Bronchial epithelial cell (primary cell): ENCODE measurements at regions not wholly inside any gene's neighbourhood (a gene's known extent, or its start where the extent isn't known, plus 50 kb on each side); places are given as distances from the start of the nearest gene placed in this dataset.
"Not testable (repeated sequence)": the region's sequence is repeated elsewhere in the genome, so short reads cannot be mapped to it uniquely, and the experiment has no call there.

Experiments
- DNase-seq: peaks from one replicate; pipeline ENCODE4 v3.0.0-alpha.2; 2010; ENCODE audit warnings: low read depth
- FAIRE-seq: peaks from 2 replicates; lab custom pipeline; 2011; peaks lifted over from hg19 to GRCh38; lab: Jason Lieb, UNC
- H3K27me3 ChIP-seq: 2 replicates; pipeline ENCODE4 v1.5.1; 2011; ENCODE audit warnings: low read length; ENCODE audit not compliant: control insufficient read depth, insufficient read depth
- H3K36me3 ChIP-seq: 2 replicates; pipeline ENCODE4 v1.5.1; 2011; ENCODE audit warnings: low read length; ENCODE audit not compliant: control insufficient read depth, insufficient read depth
- H3K4me3 ChIP-seq: 2 replicates; pipeline ENCODE4 v1.5.1; 2011; ENCODE audit warnings: mild to moderate bottlenecking, low read depth, low read length, control low read depth

DNA sequence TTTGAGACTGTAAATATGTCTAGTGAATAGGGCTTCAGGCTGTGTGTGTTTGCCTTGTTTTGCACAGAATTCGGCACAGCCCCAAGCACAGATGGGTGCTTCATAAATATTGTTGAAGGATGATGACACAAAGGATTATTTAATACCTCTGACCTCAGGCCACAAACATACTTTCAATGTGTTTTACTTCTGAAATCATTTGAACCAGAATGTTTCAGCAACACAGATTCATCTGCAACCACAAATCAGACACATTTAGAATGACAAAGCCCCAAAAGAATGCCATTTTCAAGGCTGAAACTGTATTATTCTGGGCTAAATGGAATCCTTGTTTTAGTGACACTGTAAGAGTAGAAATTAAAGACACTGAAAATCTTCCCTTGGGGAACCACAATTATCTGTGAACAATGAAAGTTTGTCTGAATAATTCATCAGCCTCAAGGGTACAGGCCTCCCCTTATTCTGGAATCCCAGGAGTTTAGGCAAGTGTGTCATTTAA is 93.7 kb downstream of the FOXD4L6 start:
- H3K36me3 ChIP-seq, FAIRE-seq, H3K27me3 ChIP-seq, H3K4me3 ChIP-seq, DNase-seq: not testable (repeated sequence)

DNA sequence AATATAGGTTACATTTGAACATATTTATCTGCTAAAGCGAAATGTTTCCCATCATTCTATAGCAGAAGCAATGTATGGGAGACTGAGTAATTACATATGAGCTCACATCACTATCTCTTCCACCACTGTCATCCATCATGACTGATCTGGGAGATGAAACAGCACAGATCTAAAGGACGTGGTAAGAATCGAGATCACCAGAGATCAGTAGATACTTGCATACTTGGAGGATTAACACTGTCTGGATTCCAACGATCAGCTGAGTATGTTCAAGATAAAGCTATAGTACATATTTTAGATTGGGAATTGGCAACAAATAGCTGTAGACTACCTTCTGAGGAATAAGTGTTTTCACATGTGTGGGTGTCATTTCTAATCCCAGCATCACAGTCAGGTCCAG is 94.6 kb downstream of the FOXD4L6 start:
- not testable (repeated sequence) for H3K4me3 ChIP-seq, DNase-seq, H3K36me3 ChIP-seq, FAIRE-seq, H3K27me3 ChIP-seq

DNA sequence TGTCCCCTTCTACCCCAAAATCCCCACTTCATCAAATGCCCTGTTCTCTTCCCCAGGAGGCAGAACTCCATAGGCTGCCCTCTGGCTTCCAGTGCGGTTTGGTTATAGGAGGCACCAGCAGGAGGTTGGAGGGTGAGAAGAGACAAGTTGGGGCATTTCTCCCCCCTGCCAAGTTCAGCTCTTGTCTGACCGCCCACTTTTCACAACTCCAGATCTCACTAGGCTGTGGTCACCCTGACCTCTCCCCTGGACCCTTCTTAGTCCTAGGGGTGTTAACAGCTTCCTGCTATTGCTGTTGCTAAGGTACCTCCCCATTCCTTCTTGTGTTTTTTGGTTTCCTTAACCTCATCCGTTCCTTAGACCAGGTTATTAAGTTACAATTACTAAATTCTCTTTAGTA is 95.1 kb downstream of the FOXD4L6 start:
- DNase-seq, FAIRE-seq, H3K4me3 ChIP-seq, H3K27me3 ChIP-seq, H3K36me3 ChIP-seq: not testable (repeated sequence)

DNA sequence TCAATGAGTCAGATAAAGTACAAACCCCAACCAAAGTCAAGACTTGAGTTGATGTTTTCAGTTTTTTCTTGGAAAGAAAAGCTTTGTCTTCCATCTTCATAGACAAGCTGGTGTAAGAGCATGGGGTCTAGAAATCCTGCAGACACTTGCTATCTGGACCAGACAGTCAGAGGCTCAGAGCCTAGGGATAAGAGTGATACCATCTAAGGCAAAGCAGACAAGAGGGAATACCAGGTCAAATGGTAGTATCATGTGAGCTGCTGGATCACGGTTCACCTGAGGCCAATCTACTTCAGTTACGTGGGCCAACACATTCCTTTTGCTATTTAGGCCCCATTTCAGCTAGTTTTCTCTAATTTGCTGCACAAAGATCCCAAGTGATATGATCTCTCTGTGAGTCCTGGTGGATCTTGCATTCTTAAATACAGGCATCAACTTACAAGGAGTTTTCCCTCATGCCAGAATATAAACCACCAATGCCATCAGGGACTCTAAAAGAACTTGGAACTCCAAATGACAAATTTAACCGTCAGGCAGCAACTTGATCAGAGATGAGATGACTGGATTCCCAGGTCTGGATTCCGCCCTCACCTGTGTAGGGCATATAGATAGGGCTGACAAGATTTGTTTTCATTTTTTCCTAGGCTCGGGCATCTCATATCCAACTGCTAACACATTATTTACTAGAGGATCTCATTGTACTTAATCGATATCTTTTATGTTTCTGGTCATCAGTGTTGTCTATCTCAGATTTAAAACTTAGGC is 101.4 kb downstream of the FOXD4L6 start:
- H3K27me3 ChIP-seq, H3K36me3 ChIP-seq, FAIRE-seq, DNase-seq, H3K4me3 ChIP-seq: not testable (repeated sequence)

DNA sequence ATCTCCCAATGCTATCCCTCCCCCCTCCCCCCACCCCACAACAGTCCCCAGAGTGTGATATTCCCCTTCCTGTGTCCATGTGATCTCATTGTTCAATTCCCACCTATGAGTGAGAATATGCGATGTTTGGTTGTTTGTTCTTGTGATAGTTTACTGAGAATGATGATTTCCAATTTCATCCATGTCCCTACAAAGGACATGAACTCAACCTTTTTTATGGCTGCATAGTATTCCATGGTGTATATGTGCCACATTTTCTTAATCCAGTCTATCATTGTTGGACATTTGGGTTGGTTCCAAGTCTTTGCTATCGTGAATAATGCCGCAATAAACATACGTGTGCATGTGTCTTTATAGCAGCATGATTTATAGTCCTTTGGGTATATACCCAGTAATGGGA is 106.1 kb downstream of the FOXD4L6 start:
- FAIRE-seq, DNase-seq, H3K4me3 ChIP-seq: not testable (repeated sequence)

DNA sequence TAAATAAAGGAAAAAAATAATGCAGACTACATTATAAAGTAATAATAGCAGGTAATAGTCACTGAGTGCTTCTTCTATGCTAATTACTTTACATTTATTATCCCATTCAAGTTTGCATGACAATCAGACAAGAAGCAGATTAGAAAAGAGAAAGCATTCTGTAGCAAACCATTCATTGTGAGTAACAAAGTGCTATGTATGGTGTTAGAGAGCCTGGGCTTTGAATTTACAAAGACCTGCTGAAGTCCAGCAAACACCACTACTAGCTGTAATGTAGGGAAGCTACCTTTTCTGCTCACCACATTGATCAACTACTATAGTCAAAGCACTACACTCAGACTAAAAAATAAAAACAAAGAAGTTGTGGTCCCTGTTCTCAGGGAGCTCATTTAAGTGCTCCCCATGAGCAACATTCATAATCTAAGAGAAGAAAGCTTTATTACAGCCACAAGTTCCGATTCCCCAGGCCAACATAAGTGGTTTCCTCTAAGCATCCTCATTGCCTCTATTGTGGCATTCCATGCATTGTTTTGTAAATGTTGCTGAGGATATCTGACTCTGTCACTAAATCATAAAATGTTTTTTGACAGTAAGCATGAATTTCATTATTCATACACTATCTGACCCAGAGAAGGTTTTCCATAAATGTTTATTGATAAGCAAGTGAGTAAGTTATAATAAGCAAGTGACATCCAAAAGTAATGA is 108.5 kb downstream of the FOXD4L6 start:
- not testable (repeated sequence) for FAIRE-seq, DNase-seq, H3K36me3 ChIP-seq, H3K27me3 ChIP-seq, H3K4me3 ChIP-seq

More for the DNA sequence above, 106.1 kb downstream of the FOXD4L6 start:
- H3K36me3 ChIP-seq, H3K27me3 ChIP-seq: not testable (repeated sequence)

DNA sequence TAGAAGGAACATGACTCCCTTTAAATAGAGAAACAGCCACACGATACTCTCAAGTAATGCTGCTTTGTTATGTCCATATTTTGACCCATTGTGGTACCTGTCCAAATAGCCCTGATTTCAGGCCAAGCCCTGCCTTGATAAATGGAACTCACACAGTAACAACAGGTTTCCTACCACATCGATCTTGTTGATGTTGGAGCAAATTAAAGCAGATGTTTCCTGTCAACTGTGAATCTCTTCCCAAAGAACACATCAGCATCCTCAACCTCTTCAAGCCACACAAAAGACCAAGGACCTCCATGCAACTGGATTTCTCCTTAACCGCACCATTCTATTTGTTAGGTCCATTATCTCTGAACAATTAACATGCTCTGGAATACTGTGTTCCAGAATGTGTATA is 109.5 kb downstream of the FOXD4L6 start:
- H3K4me3 ChIP-seq, H3K27me3 ChIP-seq, FAIRE-seq, DNase-seq, H3K36me3 ChIP-seq: not testable (repeated sequence)

DNA sequence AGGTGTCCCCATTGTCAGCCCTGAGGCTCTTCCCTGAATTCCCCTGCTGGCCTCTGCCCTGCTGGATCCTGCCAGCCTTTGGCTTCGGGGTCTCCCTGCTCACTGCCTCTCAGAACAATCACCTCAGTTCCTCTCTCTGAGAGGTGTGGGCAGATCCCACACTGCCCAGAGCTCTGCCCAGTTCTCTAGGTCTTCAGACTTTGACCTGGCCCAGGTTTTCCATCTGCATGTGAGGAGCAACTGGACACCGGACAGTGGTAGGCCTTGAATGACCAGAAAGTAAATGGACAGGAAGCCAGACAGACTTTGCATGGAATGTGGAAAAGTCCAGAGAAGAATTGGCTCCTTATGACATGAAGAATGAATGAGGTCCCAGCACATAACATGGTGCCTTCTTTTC is 111.8 kb downstream of the FOXD4L6 start:
- not testable (repeated sequence) for H3K4me3 ChIP-seq, FAIRE-seq, H3K36me3 ChIP-seq, H3K27me3 ChIP-seq, DNase-seq

DNA sequence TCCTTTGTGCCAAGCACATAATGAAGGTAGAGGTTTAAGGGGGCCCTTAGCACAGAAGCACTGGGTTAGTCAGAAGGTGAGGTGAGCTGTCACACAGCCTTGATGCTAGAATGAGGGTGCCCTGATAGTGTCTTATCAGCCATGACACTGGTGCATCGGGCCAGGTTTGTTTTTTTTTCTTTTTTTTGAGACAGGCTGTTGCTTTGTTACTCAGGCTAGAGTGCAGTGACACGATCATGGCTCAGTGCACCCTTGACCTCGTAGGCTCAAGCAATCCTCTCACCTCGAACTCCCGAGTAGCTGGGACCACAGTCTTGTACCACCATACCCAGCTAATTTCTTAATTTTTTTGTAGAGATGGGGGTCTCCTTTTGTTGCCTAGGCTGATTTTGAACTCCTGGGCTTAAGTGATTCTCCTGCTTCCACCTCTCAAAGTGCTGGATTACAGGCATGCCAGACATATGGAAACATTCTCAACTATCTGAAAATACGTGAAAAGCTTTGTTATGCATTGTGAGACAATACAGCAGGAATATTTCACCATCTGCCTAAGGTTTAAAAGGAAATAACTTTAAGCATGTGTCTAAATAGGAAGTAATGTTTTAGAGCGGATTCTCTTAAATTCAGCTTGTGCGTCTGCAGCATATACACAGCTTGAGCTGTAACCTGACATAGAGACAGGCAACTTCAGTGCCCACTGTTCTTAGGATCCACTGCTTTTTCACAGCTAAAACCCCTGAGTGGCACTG is 128.4 kb downstream of the FOXD4L6 start:
- FAIRE-seq, H3K36me3 ChIP-seq: not testable (repeated sequence)

DNA sequence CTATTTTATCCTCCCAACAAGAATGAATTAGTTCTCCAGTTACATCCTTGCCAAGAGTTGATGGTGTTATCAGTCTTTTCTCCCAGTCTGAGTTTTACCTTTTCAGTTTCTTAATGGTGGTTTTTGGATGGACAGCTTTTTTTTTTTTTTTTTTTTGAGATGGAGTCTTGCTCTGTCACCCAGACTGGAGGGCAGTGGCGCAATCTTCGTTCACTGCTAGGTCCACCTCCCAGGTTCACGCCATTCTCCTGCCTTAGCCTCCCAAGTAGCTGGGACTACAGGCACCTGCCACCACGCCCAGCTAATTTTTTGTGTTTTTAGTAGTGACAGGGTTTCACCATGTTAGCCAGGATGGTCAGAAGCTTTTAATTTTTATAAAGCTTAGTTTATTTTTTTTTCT is 133.0 kb downstream of the FOXD4L6 start:
- not testable (repeated sequence) for H3K4me3 ChIP-seq, FAIRE-seq, DNase-seq, H3K36me3 ChIP-seq, H3K27me3 ChIP-seq

More for the DNA sequence above, 128.4 kb downstream of the FOXD4L6 start:
- DNase-seq, H3K4me3 ChIP-seq, H3K27me3 ChIP-seq: not testable (repeated sequence)

DNA sequence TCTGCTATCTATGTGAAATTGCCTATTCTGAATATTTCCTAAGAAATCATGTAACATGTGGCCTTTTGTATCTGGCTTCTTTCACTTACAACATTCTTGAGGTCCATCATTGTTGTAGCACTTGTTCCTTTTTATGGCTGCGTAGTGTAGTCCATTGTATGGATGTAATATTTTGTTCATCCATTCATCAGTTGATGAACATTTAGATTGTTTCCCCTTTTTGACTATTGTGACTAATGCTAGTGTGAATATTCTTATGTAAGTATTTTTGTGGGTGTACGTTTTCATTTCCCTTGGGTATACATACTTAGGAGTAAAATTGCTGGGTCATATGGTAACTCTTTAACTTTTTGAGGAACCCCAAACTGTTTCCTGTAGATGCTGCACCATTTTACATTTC is 134.6 kb downstream of the FOXD4L6 start:
- not testable (repeated sequence) for H3K4me3 ChIP-seq, H3K36me3 ChIP-seq, FAIRE-seq

DNA sequence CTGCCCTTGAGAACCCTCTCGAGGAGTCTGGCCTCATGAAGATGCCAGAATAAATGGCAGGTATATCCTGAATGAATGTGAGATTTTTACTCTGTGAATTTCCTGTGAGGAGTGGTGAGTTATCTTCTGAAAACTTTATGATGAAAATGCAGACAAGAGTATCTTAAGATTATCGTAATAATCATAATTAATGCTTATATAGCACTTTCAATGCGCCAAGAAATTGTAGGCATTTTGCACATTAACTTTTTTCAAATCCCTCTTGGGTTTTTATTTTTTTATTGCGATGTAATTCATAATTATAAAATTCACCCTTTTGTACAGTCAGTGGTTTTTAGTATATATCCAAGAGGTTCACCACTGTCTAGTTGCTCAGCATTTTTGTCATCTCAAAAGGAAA is 135.1 kb downstream of the FOXD4L6 start:
- H3K36me3 ChIP-seq, DNase-seq, H3K4me3 ChIP-seq, H3K27me3 ChIP-seq, FAIRE-seq: not testable (repeated sequence)

More for the DNA sequence above, 134.6 kb downstream of the FOXD4L6 start:
- H3K27me3 ChIP-seq, DNase-seq: not testable (repeated sequence)

DNA sequence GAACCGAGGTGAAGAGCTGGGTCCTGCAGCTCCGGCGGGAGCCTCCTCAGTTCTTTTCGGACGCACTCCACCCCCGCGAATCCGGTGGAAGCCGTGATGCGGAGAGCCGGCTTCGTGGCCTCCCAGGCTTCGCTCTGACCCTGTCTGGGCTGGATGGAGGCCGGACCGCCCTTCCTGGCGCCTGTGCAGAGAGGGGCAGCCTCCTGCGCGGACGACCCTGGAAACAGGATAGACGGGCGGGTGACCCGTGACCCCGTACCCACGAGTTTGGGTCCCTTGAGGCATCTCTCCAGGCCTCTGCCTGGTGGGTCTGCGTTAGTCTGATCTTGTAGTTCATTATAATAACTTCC is 136.0 kb downstream of the FOXD4L6 start:
- H3K27me3 ChIP-seq, DNase-seq, H3K36me3 ChIP-seq, FAIRE-seq: not testable (repeated sequence)
- peak overlapping the region; percentile 96 for H3K4me3 ChIP-seq
